Osteocyte (in vitro differentiated cells): ENCODE measurements at regions not wholly inside any gene's neighbourhood (a gene's known extent, or its start where the extent isn't known, plus 50 kb on each side); places are given as distances from the start of the nearest gene placed in this dataset.

Experiments
- DNase-seq: peaks from one replicate; pipeline ENCODE4 v3.0.0; 2021; ENCODE audit warnings: mixed read lengths; ENCODE audit not compliant: unreplicated experiment; ENCODE audit errors: extremely low spot score
- H3K27ac Mint-ChIP-seq: one replicate; pipeline ENCODE4 v1.8.0; 2021; ENCODE audit warnings: mild to moderate bottlenecking, mixed read lengths; ENCODE audit not compliant: unreplicated experiment
- H3K27me3 Mint-ChIP-seq: one replicate; pipeline ENCODE4 v1.8.0; 2021; ENCODE audit warnings: mixed read lengths; ENCODE audit not compliant: unreplicated experiment
- H3K36me3 Mint-ChIP-seq: one replicate; pipeline ENCODE4 v1.8.0; 2021; ENCODE audit warnings: mixed read lengths; ENCODE audit not compliant: unreplicated experiment
- H3K4me1 Mint-ChIP-seq: one replicate; pipeline ENCODE4 v1.8.0; 2021; ENCODE audit warnings: mixed read lengths; ENCODE audit not compliant: unreplicated experiment
- H3K4me3 Mint-ChIP-seq: one replicate; pipeline ENCODE4 v1.8.0; 2021; ENCODE audit warnings: mild to moderate bottlenecking, moderate library complexity, mixed read lengths; ENCODE audit not compliant: unreplicated experiment
- H3K9me3 Mint-ChIP-seq: one replicate; pipeline ENCODE4 v1.8.0; 2021; ENCODE audit warnings: mixed read lengths; ENCODE audit not compliant: unreplicated experiment
- TF ChIP-seq, protein P1 (sequence below): fragments of 200-600 bp; sonication (generic); IDR thresholded peaks from 2 replicates; pipeline ENCODE4 v1.5.0; 2021; ENCODE audit warnings: antibody characterized with exemption, mild to moderate bottlenecking, moderate library complexity

- Mint-ChIP-seq H3K36me3 (no peaks in the 10 kb centered on the region), H3K4me1 (no peaks in the 10 kb centered on the region), H3K27ac (no peak overlapping the region), H3K27me3 (peaks cover 48% of the 10 kb centered on the region), H3K4me3 (no peak overlapping the region), H3K9me3 (no peaks in the 10 kb centered on the region)
- no peak for DNase-seq
- TF ChIP-seq, protein P1, sequence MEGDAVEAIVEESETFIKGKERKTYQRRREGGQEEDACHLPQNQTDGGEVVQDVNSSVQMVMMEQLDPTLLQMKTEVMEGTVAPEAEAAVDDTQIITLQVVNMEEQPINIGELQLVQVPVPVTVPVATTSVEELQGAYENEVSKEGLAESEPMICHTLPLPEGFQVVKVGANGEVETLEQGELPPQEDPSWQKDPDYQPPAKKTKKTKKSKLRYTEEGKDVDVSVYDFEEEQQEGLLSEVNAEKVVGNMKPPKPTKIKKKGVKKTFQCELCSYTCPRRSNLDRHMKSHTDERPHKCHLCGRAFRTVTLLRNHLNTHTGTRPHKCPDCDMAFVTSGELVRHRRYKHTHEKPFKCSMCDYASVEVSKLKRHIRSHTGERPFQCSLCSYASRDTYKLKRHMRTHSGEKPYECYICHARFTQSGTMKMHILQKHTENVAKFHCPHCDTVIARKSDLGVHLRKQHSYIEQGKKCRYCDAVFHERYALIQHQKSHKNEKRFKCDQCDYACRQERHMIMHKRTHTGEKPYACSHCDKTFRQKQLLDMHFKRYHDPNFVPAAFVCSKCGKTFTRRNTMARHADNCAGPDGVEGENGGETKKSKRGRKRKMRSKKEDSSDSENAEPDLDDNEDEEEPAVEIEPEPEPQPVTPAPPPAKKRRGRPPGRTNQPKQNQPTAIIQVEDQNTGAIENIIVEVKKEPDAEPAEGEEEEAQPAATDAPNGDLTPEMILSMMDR = no peak
These were observed 117.0 kb upstream of the FBXL7 start for GRCh38 chr5:15383021-15383420.

GRCh38 chr5:15377573-15378340 is 122.2 kb upstream of the FBXL7 start:
- no peaks in the 10 kb centered on the region for H3K4me1 Mint-ChIP-seq
- TF ChIP-seq, protein P1 = no peak
- no peak overlapping the region for H3K27ac Mint-ChIP-seq
- H3K9me3 Mint-ChIP-seq = no peaks in the 10 kb centered on the region
- no peak overlapping the region for H3K4me3 Mint-ChIP-seq
- H3K36me3 Mint-ChIP-seq = no peaks in the 10 kb centered on the region
- no peak for DNase-seq
- peaks cover 57% of the 10 kb centered on the region for H3K27me3 Mint-ChIP-seq

DNA sequence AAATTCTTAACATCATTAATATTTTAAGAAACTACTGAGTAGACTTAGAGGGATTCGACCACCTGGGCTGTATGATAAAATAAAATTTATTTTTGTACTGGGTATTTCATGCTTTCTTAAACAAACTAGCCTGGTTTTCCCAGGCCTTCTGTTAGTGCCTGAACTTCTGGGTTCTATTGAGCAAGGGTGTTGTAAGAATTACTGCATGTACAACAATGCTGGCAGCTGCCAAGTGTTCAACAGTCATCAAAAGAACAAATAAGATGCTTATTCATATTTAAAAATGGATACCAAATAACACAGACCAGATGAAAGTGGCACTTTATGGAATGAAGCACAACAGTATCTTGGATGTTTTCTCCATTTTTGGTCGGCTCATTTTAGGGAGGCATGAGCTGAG is 123.2 kb upstream of the FBXL7 start:
- H3K27me3 Mint-ChIP-seq = peaks cover 48% of the 10 kb centered on the region
- no peak overlapping the region for H3K4me3 Mint-ChIP-seq
- no peaks in the 10 kb centered on the region for H3K36me3 Mint-ChIP-seq
- TF ChIP-seq, protein P1 = no peak
- no peak overlapping the region for H3K27ac Mint-ChIP-seq
- no peak for DNase-seq
- H3K4me1 Mint-ChIP-seq = no peaks in the 10 kb centered on the region
- no peaks in the 10 kb centered on the region for H3K9me3 Mint-ChIP-seq

- TF ChIP-seq, protein P1 = no peak
- DNase-seq = no peak
- H3K4me3 Mint-ChIP-seq = no peak overlapping the region
- peaks cover 50% of the 10 kb centered on the region for H3K27me3 Mint-ChIP-seq
- H3K9me3 Mint-ChIP-seq = no peaks in the 10 kb centered on the region
- H3K27ac Mint-ChIP-seq = no peak overlapping the region
- no peaks in the 10 kb centered on the region for H3K36me3 Mint-ChIP-seq
- no peaks in the 10 kb centered on the region for H3K4me1 Mint-ChIP-seq
These were observed 123.9 kb upstream of the FBXL7 start for GRCh38 chr5:15376088-15376487.

DNA sequence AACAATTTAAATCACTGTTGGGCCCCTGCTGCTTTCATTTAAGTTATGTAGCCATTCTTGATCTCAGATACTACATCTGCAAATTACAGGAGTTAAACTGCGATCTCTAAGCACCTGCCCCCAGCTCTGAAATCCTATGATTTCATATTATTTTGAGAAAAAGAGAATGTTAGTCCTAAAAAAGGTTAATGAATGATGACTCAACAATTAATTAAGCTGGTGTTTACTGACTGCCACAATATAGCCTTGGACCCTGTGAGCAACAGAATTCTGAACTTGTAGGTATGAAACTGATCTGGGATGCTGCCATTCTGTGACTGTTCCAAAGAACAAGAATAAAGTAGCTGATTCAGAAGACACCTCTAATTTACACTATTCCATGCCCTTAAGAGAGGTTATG is 124.4 kb upstream of the FBXL7 start:
- Mint-ChIP-seq H3K4me3 (no peak overlapping the region), H3K4me1 (no peaks in the 10 kb centered on the region), H3K27ac (no peak overlapping the region), H3K27me3 (peaks cover 50% of the 10 kb centered on the region), H3K36me3 (no peaks in the 10 kb centered on the region), H3K9me3 (no peaks in the 10 kb centered on the region)
- DNase-seq = no peak
- TF ChIP-seq, protein P1 = no peak
